ENCODE measurements at regions not wholly inside any gene's neighbourhood (a gene's known extent, or its start where the extent isn't known, plus 50 kb on each side); places are given as distances from the start of the nearest gene placed in this dataset.
"Not testable (repeated sequence)": the region's sequence is repeated elsewhere in the genome, so short reads cannot be mapped to it uniquely, and the experiment has no call there.

DNA sequence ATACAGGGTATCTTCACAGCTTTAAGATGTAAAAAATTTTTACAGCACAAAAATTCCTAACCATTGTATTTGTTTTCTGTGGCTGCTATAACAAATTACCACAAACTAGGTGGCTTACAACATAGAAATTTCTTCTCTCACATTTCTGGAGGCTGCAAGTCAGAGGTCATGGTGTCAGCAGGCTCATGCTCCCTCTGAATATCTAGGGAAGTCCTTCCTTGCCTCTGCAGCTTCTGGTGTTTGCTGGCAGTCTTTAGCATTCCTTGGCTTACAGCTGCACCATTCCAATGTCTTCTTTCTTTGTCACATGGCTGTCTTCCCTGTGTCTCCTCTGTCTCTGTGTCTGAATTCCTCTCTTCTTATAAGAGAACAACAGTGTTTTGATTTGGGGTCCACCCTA, 310.2 kb upstream of the SUCLG2 start:
- H3K9me3 ChIP-seq (ENCODE audit: low read depth, low read length): no peaks in the 10 kb centered on the region
- TF ChIP-seq POLR2AphosphoS5 (IDR thresholded peaks at IDR 0.05; ENCODE audit: borderline replicate concordance, low read depth, low read length) (no peak), FOXP2 (optimal IDR thresholded peaks at IDR 0.05; ENCODE audit: control extremely low read depth, extremely low read length, insufficient read depth) (no peak), EZH2 (IDR thresholded peaks at IDR 0.05) (no peak)
- H3K36me3 ChIP-seq (ENCODE audit: insufficient read depth, low read length): no peaks in the 10 kb centered on the region
- no peak overlapping the region for H3K27ac ChIP-seq
- DNase-seq (ENCODE audit: low read depth, low spot score): no peak
- no peak overlapping the region for H3K4me3 ChIP-seq
- no peak overlapping the region for H3K9ac ChIP-seq (ENCODE audit: insufficient read length)

DNA sequence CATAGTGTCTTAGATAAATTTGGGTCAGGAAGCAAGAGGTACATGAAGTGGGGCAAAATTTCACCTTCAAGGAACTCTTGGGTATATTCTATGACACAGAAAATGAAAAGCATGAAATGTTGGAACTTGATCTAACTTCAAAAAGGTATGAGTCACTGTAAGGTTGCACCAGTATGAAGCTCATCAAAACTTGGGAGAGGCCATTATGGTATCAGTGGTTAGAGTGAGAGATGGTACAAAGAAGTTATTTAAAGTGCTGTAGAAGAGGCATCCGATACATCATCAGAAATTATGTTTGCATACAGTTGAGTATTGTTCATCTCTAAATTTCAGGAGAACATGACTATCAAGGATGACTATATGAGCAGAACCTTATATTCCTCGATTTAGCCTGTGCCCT, 302.9 kb upstream of the SUCLG2 start:
- Histone ChIP-seq H3K9ac (ENCODE audit: insufficient read length) (no peak overlapping the region), H3K9me3 (ENCODE audit: low read depth, low read length) (no peaks in the 10 kb centered on the region), H3K4me3 (no peak overlapping the region), H3K27ac (no peak overlapping the region), H3K36me3 (ENCODE audit: insufficient read depth, low read length) (no peaks in the 10 kb centered on the region)
- no peak for TF ChIP-seq POLR2AphosphoS5 (IDR thresholded peaks at IDR 0.05; ENCODE audit: borderline replicate concordance, low read depth, low read length)
- TF ChIP-seq EZH2 (IDR thresholded peaks at IDR 0.05): no peak
- TF ChIP-seq FOXP2 (optimal IDR thresholded peaks at IDR 0.05; ENCODE audit: control extremely low read depth, extremely low read length, insufficient read depth): no peak
- no peak for DNase-seq (ENCODE audit: low read depth, low spot score)

DNA sequence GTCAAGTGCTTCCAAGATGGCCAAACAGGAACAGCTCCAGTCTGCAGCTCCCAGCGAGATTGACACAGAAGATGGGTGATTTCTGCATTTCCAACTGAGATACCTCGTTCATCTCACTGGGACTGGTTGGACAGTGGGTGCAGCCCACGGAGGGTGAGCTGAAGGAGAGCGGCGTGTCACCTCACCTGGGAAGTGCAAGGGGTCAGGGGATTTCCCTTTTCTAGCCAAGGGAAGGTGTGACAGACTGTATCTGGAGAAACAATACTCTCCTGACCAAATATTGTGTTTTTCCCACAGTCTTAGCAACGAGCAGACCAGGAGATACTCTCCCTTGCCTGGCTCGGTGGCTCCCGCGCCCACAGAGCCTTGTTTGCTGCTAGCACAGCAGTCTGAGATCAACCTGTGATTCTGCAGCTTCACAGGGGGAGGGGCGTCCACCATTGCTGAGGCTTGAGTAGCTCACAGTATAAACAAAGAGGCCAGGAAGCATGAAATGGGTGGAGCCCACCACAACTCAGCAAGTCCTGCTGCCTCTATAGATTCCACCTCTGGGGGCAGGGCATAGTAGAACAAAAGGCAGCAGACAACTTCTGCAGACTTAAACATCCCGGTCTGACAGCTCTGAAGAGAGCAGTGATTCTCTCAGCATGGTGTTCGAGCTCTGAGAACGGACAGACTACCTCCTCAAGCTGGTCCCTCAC, 293.5 kb upstream of the SUCLG2 start:
- Histone ChIP-seq H3K27ac (no peak overlapping the region), H3K9ac (ENCODE audit: insufficient read length) (no peak overlapping the region), H3K36me3 (ENCODE audit: insufficient read depth, low read length) (no peaks in the 10 kb centered on the region), H3K9me3 (ENCODE audit: low read depth, low read length) (no peaks in the 10 kb centered on the region), H3K4me3 (no peak overlapping the region)
- TF ChIP-seq FOXP2 (optimal IDR thresholded peaks at IDR 0.05; ENCODE audit: control extremely low read depth, extremely low read length, insufficient read depth) (no peak), EZH2 (IDR thresholded peaks at IDR 0.05) (no peak), POLR2AphosphoS5 (IDR thresholded peaks at IDR 0.05; ENCODE audit: borderline replicate concordance, low read depth, low read length) (no peak)
- no peak for DNase-seq (ENCODE audit: low read depth, low spot score)

DNA sequence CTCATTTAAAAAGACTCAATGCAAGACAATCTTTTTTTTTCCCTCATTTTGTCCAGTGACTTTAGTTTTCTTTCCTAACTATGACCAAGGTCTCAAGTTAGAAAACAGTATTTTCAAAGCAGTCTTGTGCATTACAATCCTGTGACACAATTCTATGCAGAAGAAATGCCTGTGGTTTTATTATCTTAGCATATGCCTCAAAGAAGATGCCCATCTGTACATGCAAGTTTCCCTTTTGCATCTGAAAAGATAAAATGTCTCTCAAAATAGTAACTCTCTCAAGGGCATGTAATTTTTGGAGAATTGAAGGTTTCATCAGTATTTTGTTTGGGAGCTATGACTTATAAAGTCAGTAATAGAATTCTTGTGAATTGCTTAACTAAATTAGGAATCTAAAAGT, 292.0 kb upstream of the SUCLG2 start:
- no peak overlapping the region for H3K4me3 ChIP-seq
- H3K27ac ChIP-seq: no peak overlapping the region
- TF ChIP-seq FOXP2 (optimal IDR thresholded peaks at IDR 0.05; ENCODE audit: control extremely low read depth, extremely low read length, insufficient read depth) (no peak), POLR2AphosphoS5 (IDR thresholded peaks at IDR 0.05; ENCODE audit: borderline replicate concordance, low read depth, low read length) (no peak), EZH2 (IDR thresholded peaks at IDR 0.05) (no peak)
- no peak for DNase-seq (ENCODE audit: low read depth, low spot score)
- H3K9me3 ChIP-seq (ENCODE audit: low read depth, low read length): no peaks in the 10 kb centered on the region
- no peak overlapping the region for H3K9ac ChIP-seq (ENCODE audit: insufficient read length)
- H3K36me3 ChIP-seq (ENCODE audit: insufficient read depth, low read length): no peaks in the 10 kb centered on the region

DNA sequence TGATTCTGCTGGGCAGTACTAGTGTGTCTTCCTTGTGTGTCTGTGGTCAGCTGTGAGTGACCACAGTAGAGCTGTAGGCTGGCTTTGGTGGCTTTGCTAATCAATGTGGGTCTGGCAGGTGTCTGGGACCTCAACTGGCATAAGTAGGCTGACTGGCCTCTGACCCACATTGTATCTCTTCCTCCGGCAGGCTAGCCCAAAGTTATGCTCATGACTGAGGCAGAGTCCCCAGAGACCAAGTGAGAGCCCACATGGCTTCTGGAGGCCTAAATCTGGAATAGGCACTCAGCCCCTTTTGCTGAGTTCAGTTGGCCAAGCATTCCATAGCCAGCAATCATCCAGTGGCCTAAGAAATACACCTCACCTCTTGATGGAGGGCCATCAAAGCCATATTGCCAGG, 289.1 kb upstream of the SUCLG2 start:
- Histone ChIP-seq H3K4me3 (no peak overlapping the region), H3K36me3 (ENCODE audit: insufficient read depth, low read length) (no peaks in the 10 kb centered on the region), H3K27ac (no peak overlapping the region), H3K9ac (ENCODE audit: insufficient read length) (no peak overlapping the region), H3K9me3 (ENCODE audit: low read depth, low read length) (no peaks in the 10 kb centered on the region)
- no peak for DNase-seq (ENCODE audit: low read depth, low spot score)
- no peak for TF ChIP-seq FOXP2 (optimal IDR thresholded peaks at IDR 0.05; ENCODE audit: control extremely low read depth, extremely low read length, insufficient read depth)
- no peak for TF ChIP-seq EZH2 (IDR thresholded peaks at IDR 0.05)
- no peak for TF ChIP-seq POLR2AphosphoS5 (IDR thresholded peaks at IDR 0.05; ENCODE audit: borderline replicate concordance, low read depth, low read length)

DNA sequence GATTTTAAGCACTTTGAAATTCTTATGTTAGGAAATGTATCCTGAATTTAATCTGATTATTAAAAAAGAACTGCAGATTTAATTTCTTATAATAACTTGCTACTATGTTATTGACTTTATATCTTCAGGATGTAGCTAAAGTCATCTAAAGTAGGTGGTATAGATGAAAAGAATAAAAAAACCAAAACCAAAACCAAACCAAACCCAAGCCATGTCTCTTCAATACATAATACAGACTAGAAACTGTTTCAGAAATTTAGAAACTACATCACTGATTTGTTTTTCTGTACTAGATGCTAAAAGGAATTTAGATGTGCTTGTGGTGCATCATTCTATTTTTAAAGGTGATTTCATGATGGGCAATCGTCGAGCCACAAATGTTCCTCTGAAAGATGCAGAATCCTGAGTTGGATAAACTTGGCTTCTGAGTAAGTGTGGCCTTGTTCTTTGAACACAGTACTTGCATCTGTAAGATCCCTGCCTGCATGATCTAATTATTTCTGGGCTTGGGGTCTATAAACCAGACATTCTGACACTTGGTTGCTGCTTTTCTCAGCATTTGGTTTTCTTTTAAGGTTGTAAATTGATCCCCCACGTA, 287.1 kb upstream of the SUCLG2 start:
- no peak for DNase-seq (ENCODE audit: low read depth, low spot score)
- Histone ChIP-seq H3K4me3 (no peak overlapping the region), H3K27ac (no peak overlapping the region), H3K36me3 (ENCODE audit: insufficient read depth, low read length) (no peaks in the 10 kb centered on the region), H3K9me3 (ENCODE audit: low read depth, low read length) (no peaks in the 10 kb centered on the region), H3K9ac (ENCODE audit: insufficient read length) (no peak overlapping the region)
- no peak for TF ChIP-seq POLR2AphosphoS5 (IDR thresholded peaks at IDR 0.05; ENCODE audit: borderline replicate concordance, low read depth, low read length)
- TF ChIP-seq FOXP2 (optimal IDR thresholded peaks at IDR 0.05; ENCODE audit: control extremely low read depth, extremely low read length, insufficient read depth): no peak
- no peak for TF ChIP-seq EZH2 (IDR thresholded peaks at IDR 0.05)

DNA sequence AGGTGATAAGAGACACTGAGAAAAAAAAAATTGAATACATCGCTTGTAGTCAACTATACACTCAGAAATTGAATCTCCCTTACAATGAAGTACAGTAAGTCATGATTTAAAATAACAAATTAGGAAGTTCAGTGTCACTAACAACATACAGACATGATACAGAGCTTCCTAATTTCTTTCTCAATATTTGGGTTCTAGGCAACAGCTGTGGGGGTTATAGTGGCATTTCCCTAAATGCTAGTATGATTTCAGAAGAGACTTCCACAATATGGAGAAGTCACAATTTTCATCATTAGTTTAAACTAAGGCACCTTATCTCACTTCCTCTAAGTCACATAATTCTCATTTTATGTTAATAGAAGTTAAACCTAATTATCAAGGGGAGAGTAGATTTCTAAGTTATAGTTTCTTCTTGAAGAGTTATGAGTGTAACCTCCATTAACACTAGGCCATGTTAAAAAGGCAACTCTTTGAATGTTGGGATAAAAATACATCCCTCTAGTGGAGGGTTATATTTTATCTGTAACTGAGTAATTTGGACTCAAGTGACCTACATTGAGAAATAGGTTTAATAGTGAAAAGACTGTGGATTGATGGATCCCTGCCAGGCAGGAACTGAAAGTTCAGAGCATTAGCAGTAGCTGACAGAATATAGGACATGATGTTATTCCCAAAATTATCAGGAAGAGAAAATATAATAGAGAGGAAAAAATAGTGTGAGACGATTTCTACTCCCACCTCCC, 286.0 kb upstream of the SUCLG2 start:
- Histone ChIP-seq H3K36me3 (ENCODE audit: insufficient read depth, low read length) (no peaks in the 10 kb centered on the region), H3K27ac (no peak overlapping the region), H3K9ac (ENCODE audit: insufficient read length) (no peak overlapping the region), H3K4me3 (no peak overlapping the region), H3K9me3 (ENCODE audit: low read depth, low read length) (no peaks in the 10 kb centered on the region)
- no peak for DNase-seq (ENCODE audit: low read depth, low spot score)
- no peak for TF ChIP-seq FOXP2 (optimal IDR thresholded peaks at IDR 0.05; ENCODE audit: control extremely low read depth, extremely low read length, insufficient read depth)
- no peak for TF ChIP-seq POLR2AphosphoS5 (IDR thresholded peaks at IDR 0.05; ENCODE audit: borderline replicate concordance, low read depth, low read length)
- no peak for TF ChIP-seq EZH2 (IDR thresholded peaks at IDR 0.05)

DNA sequence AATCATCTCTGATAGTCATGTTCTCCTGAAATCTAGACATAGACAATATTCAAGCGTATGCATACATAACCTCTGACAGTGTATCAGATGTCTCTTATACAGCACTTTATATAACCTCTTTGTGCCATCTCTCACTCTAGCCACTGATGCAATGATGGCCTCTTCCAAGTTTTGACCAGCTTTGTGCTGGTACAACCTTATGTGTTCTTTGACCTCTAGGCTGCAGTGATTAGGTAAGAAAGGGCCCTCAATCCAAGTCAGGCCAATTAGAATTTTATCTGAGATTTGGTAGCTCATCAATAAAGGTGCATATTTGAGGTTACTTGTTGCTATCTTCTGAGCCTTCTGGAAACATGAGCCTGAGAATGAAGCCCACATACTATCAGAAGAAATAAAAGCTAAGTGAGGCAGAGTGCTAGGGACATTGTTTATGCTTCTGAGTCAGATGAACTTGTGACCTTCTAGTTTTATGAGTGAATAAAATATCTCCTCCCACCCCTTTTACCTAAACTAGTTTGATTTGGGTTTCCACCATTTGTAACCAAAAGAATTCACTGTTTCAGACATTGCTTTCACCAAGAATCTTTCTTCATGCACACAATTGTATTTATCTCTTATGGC, 283.2 kb upstream of the SUCLG2 start:
- Histone ChIP-seq H3K9ac (ENCODE audit: insufficient read length) (no peak overlapping the region), H3K36me3 (ENCODE audit: insufficient read depth, low read length) (no peaks in the 10 kb centered on the region)
- no peak for DNase-seq (ENCODE audit: low read depth, low spot score)

GRCh38 chr3:67930394-67930793, 276.0 kb upstream of the SUCLG2 start:
- not testable (repeated sequence) for H3K36me3 ChIP-seq (ENCODE audit: insufficient read depth, low read length); H3K27ac ChIP-seq; H3K4me3 ChIP-seq; H3K9ac ChIP-seq (ENCODE audit: insufficient read length); H3K9me3 ChIP-seq (ENCODE audit: low read depth, low read length); DNase-seq (ENCODE audit: low read depth, low spot score)

More for the DNA sequence above, 283.2 kb upstream of the SUCLG2 start:
- Histone ChIP-seq H3K27ac (no peak overlapping the region), H3K9me3 (ENCODE audit: low read depth, low read length) (no peaks in the 10 kb centered on the region), H3K4me3 (no peak overlapping the region)
- TF ChIP-seq EZH2 (IDR thresholded peaks at IDR 0.05): no peak
- no peak for TF ChIP-seq POLR2AphosphoS5 (IDR thresholded peaks at IDR 0.05; ENCODE audit: borderline replicate concordance, low read depth, low read length)
- no peak for TF ChIP-seq FOXP2 (optimal IDR thresholded peaks at IDR 0.05; ENCODE audit: control extremely low read depth, extremely low read length, insufficient read depth)
